GM10266 (cell line): ENCODE measurements at regions not wholly inside any gene's neighbourhood (a gene's known extent, or its start where the extent isn't known, plus 50 kb on each side); places are given as distances from the start of the nearest gene placed in this dataset.
A peak's percentile ranks its signal among the peaks of the same experiment; 100 is the strongest.

Experiments used
- DNase-seq: peaks from one replicate; pipeline ENCODE4 v3.0.0; 2012; ENCODE audit errors: extremely low spot score
- TF ChIP-seq, protein P1 (sequence below): IDR thresholded peaks from 2 replicates; pipeline ENCODE4 v1.5.1; 2012; ENCODE audit warnings: mild to moderate bottlenecking, low read depth; ENCODE audit not compliant: control insufficient read depth, insufficient read depth; ENCODE audit errors: missing control alignments

DNA sequence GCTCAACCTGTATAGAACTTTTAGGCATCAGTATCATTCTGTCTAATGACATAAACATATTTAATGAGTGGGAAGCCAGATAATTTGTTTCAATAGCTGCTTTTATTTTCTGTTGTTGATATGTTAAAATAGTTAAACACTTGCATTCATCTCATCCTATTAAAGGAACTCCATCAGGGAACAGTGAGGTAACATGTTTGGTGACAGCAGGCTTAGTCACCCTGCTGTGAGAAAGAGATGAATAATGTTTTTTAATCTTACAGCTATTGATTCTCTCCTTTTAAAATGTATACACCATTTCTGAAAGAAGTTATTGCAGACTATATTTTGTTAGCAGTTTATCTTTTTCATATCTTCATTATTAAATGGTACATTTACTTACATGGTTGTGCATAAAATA is 123.3 kb upstream of the CWC22 start:
- DNase-seq = no peak
- TF ChIP-seq, protein P1, sequence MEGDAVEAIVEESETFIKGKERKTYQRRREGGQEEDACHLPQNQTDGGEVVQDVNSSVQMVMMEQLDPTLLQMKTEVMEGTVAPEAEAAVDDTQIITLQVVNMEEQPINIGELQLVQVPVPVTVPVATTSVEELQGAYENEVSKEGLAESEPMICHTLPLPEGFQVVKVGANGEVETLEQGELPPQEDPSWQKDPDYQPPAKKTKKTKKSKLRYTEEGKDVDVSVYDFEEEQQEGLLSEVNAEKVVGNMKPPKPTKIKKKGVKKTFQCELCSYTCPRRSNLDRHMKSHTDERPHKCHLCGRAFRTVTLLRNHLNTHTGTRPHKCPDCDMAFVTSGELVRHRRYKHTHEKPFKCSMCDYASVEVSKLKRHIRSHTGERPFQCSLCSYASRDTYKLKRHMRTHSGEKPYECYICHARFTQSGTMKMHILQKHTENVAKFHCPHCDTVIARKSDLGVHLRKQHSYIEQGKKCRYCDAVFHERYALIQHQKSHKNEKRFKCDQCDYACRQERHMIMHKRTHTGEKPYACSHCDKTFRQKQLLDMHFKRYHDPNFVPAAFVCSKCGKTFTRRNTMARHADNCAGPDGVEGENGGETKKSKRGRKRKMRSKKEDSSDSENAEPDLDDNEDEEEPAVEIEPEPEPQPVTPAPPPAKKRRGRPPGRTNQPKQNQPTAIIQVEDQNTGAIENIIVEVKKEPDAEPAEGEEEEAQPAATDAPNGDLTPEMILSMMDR = no peak

- TF ChIP-seq, protein P1 = no peak
- DNase-seq = no peak
Observed at GRCh38 chr2:180128861-180129260, 121.8 kb upstream of the CWC22 start.

- TF ChIP-seq, protein P1 = peak; percentile 37
Observed at GRCh38 chr2:180125245-180125962, 118.3 kb upstream of the CWC22 start.

GRCh38 chr2:180124273-180125139 is 117.4 kb upstream of the CWC22 start:
- TF ChIP-seq, protein P1 = peak; percentile 51
- DNase-seq = peak; percentile 35

More at GRCh38 chr2:180125245-180125962, 118.3 kb upstream of the CWC22 start:
- DNase-seq = peak; percentile 33

DNA sequence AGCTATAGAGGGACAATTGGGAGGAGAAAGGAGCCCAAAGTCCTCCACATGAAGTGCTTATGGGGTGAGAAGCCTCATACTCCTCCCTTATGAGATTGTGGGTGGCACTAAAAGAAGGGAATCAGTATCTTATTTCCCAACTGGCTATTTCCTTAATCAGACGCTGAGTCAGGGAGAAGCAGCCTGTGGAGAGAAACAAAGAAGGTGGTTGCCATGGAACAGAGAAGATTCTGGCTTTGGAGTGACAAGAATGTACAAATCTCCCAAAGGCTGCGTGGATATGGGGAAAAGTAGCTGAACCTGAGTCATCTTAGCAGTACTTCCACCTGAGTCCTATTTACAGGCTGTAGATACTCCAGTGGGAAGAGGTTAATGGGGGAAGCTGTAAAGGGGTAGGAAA is 115.8 kb upstream of the CWC22 start:
- DNase-seq = no peak
- TF ChIP-seq, protein P1 = no peak

DNA sequence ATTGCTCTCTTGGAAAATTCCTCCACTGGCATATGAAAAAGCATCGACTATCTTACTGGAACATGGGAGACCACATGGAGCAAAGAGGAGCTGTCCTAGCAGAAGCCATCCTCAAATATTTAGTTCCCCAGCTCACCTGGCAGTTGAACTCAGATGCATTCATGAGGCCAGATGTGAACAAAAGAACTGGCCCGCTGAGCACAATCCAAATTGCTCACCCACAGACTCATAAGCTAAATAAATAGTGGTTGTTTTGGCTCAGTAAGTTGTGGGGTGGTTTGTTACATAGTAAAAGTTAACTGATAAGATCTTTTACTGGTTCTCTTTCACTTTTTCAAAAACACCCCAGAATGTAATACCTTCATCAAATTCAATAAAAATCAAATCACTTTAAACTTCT is 108.6 kb upstream of the CWC22 start:
- TF ChIP-seq, protein P1 = no peak
- DNase-seq = no peak

- TF ChIP-seq, protein P1 = no peak
- no peak for DNase-seq
Observed at GRCh38 chr2:180115269-180115668, 108.2 kb upstream of the CWC22 start.
